ENCODE measurements at regions not wholly inside any gene's neighbourhood (a gene's known extent, or its start where the extent isn't known, plus 50 kb on each side); places are given as distances from the start of the nearest gene placed in this dataset.

DNA sequence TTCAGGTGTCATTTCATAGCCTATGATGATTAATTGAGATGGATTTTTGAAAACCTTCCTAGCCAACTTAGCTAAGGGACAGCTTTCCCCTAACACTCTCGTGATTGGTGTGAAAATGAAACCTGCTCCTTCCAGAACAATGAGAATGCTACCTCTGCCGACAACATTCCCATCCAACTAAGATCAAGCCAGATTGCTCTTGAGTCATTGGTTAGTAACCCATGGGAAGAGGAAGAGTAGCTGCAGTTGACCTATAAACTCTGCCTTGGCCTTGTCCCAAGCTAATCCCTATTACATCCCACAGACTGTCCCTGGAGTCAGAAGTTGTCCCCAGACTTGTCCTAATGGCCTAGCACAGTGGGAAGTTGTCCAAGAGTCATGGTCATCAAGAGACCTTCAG is 80.5 kb upstream of the SVIL start:
- TF ChIP-seq, protein P1, sequence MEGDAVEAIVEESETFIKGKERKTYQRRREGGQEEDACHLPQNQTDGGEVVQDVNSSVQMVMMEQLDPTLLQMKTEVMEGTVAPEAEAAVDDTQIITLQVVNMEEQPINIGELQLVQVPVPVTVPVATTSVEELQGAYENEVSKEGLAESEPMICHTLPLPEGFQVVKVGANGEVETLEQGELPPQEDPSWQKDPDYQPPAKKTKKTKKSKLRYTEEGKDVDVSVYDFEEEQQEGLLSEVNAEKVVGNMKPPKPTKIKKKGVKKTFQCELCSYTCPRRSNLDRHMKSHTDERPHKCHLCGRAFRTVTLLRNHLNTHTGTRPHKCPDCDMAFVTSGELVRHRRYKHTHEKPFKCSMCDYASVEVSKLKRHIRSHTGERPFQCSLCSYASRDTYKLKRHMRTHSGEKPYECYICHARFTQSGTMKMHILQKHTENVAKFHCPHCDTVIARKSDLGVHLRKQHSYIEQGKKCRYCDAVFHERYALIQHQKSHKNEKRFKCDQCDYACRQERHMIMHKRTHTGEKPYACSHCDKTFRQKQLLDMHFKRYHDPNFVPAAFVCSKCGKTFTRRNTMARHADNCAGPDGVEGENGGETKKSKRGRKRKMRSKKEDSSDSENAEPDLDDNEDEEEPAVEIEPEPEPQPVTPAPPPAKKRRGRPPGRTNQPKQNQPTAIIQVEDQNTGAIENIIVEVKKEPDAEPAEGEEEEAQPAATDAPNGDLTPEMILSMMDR (IDR thresholded peaks at IDR 0.05): no peak
- TF ChIP-seq ZFX (IDR thresholded peaks at IDR 0.05; ENCODE audit: borderline replicate concordance): no peak
